ENCODE measurements at regions not wholly inside any gene's neighbourhood (a gene's known extent, or its start where the extent isn't known, plus 50 kb on each side); places are given as distances from the start of the nearest gene placed in this dataset.

DNA sequence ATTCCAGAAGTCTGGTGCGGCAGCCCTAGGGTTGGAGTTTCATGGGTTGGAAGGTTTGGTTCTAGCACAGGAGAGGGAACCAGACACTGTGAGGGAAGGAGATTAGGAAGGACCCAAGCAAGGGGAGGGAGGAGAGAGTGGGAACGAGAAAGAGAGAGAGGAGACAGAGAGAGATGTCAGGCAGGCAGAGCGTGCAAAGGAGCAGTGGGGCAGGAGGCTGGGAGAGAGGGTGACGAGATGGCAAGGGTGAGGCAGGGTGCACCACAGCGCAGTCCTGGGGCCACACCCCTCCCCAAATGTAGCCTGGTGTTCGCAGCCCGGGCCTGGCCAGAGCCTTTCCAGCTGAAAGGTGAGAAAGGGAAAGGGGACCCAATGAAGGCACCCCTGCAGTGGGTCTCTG is 162.9 kb upstream of the TLE3 start:
- DNase-seq (no peak), ATAC-seq (ENCODE audit: low FRiP score) (no peak)
- WGBS, 2 donors, result 91 to 98% methylated on average over 7 of the region's 7 CpGs
- Histone ChIP-seq H3K36me3 (ENCODE audit: control insufficient read depth in 1 of 2, insufficient read depth in 2 of 2, low read length in 1 of 2) (no peaks in the 10 kb centered on the region), H3K27ac (ENCODE audit: low read depth in 1 of 2, low read length in 2 of 2) (no peak overlapping the region), H3K9me3 (ENCODE audit: control insufficient read depth, low read length) (no peaks in the 10 kb centered on the region), H3K27me3 (ENCODE audit: control insufficient read depth in 1 of 2, insufficient read depth in 2 of 2, low read length in 1 of 2) (no peaks in the 10 kb centered on the region), H3K4me3 (ENCODE audit: low read length in 2 of 2) (no peak overlapping the region), H3K4me1 (ENCODE audit: control insufficient read depth in 1 of 2, insufficient read depth in 2 of 2, low read length in 2 of 2) (no peaks in the 10 kb centered on the region)
- intact Hi-C loops (cut with DNase I), result no loop called here

DNA sequence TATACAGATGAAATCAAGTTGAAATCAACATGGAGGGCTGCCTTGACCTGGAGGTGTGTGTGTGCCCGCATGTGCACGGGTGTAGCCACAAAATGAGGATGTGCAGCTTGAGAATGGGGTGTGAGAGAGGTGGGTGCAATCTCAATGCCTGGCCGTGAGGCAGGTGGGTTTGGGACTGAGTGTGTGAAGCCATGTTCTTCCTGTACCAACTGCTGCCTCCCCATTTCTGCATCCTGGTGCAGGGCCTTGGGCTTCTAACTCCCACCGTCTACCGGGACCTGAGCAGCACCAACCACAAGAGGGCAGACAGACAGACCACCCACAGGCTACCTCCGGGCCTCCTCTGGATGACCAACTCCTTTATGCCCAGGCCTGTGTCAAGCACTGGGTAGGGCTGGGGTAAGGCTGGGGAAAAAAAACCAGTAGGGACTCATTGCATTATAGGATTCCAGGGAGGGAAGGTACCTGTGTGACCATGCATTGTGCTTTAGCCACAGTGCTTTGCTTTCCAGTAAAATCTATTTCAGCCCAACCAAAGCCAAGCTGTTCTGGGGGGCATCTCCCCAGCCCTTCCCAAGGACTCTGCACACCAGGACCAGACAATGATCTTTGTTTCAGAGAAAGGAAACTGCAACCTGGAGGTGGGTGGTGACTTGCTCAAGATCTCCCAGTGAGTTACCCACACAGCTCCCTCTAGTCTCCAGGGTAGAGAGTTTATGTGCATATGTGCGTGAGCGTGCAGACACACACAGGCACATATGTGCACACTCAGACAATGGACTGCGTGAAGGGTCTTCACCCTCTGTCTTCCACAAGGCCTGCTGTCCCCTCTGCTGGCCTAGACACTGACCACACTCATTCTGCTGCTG is 162.2 kb upstream of the TLE3 start:
- intact Hi-C loops (cut with DNase I), result no loop called here
- DNase-seq (peak in 1 of 2 donors; percentile 5), ATAC-seq (ENCODE audit: low FRiP score) (no peak)
- no peaks in the 10 kb centered on the region for H3K9me3 ChIP-seq (ENCODE audit: control insufficient read depth, low read length)
- H3K27me3 ChIP-seq (ENCODE audit: control insufficient read depth in 1 of 2, insufficient read depth in 2 of 2, low read length in 1 of 2), result no peaks in the 10 kb centered on the region
- WGBS, 2 donors, result 91 to 95% methylated on average over 9 of the region's 9 CpGs
- H3K4me1 ChIP-seq (ENCODE audit: control insufficient read depth in 1 of 2, insufficient read depth in 2 of 2, low read length in 2 of 2), result no peaks in the 10 kb centered on the region
- H3K36me3 ChIP-seq (ENCODE audit: control insufficient read depth in 1 of 2, insufficient read depth in 2 of 2, low read length in 1 of 2), result no peaks in the 10 kb centered on the region
- H3K4me3 ChIP-seq (ENCODE audit: low read length in 2 of 2), result no peak overlapping the region
- H3K27ac ChIP-seq (ENCODE audit: low read depth in 1 of 2, low read length in 2 of 2), result no peak overlapping the region

DNA sequence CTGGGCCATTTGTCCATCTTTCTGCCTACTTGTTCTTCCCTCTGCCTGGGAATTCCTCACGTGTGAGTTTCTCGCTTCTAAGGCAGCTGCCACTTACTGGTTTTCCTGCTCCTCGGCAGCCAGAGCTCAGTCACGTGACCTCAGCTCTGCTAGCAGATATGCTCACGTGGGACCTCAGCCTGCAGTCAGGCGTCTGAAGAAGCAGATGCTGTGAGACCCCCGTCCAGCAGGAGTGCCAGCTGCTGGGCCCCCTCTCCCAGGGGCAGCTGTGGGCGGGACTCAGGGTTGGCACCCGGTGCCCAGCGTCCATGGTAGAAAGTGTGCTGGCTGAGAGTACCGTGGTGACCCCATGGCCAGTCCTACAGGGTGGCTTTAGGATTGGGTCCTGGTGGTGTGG is 161.3 kb upstream of the TLE3 start:
- H3K36me3 ChIP-seq (ENCODE audit: control insufficient read depth in 1 of 2, insufficient read depth in 2 of 2, low read length in 1 of 2), result no peaks in the 10 kb centered on the region
- WGBS, 2 donors, result 13 to 18% methylated on average over 11 of the region's 11 CpGs
- DNase-seq (peak; percentile 86 to 87), ATAC-seq (ENCODE audit: low FRiP score) (peak; percentile 58)
- H3K4me1 ChIP-seq (ENCODE audit: control insufficient read depth in 1 of 2, insufficient read depth in 2 of 2, low read length in 2 of 2), result no peaks in the 10 kb centered on the region
- H3K27ac ChIP-seq (ENCODE audit: low read depth in 1 of 2, low read length in 2 of 2), result no peak overlapping the region
- H3K9me3 ChIP-seq (ENCODE audit: control insufficient read depth, low read length), result no peaks in the 10 kb centered on the region
- H3K27me3 ChIP-seq (ENCODE audit: control insufficient read depth in 1 of 2, insufficient read depth in 2 of 2, low read length in 1 of 2), result no peaks in the 10 kb centered on the region
- no peak overlapping the region for H3K4me3 ChIP-seq (ENCODE audit: low read length in 2 of 2)
- intact Hi-C loops (cut with DNase I), result no loop called here

GRCh38 chr15:70258369-70259027 is 160.8 kb upstream of the TLE3 start:
- H3K4me3 ChIP-seq (ENCODE audit: low read length in 2 of 2), result no peak overlapping the region
- no peaks in the 10 kb centered on the region for H3K9me3 ChIP-seq (ENCODE audit: control insufficient read depth, low read length)
- H3K4me1 ChIP-seq (ENCODE audit: control insufficient read depth in 1 of 2, insufficient read depth in 2 of 2, low read length in 2 of 2), result no peaks in the 10 kb centered on the region
- peak; percentile 9 for ATAC-seq (ENCODE audit: low FRiP score)
- DNase-seq, result peak in 1 of 2 donors; percentile 73
- H3K27ac ChIP-seq (ENCODE audit: low read depth in 1 of 2, low read length in 2 of 2), result no peak overlapping the region
- WGBS, 2 donors, result 48% methylated on average over 17 of the region's 17 CpGs
- intact Hi-C loops (cut with DNase I), result no loop called here
- H3K36me3 ChIP-seq (ENCODE audit: control insufficient read depth in 1 of 2, insufficient read depth in 2 of 2, low read length in 1 of 2), result no peaks in the 10 kb centered on the region
- H3K27me3 ChIP-seq (ENCODE audit: control insufficient read depth in 1 of 2, insufficient read depth in 2 of 2, low read length in 1 of 2), result no peaks in the 10 kb centered on the region

DNA sequence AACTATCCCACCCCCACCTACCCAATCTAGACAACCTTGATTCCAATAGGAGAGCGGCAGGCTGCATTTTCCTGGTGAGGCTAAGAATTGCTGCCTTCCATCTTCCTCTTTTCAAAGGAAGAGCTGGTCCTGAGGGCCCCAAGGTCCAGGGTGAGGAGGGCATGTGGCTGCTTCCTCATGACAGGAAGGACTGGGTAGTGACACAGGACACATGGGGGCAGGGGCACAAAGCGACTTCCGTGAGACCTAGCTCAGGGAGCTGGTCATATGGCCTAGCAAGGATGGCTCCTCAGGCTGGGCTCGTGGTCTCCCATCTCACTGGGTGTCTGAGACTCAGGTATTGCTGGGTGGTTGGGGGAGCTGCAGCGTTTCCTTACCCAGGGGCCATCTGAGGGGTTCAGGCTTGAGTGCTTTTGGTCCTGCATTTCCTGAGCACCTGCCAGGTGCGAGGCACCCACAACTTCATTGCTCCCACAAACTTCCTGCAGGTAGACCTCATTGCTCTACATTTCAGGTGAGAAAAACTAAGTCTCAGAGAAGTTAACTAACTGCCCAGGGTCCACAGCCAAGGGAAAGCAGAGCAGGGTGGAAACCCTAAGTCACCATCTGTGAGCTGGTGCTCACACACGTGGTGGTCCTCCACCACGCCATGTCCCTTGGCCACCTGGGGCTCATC is 160.0 kb upstream of the TLE3 start:
- Histone ChIP-seq H3K27ac (ENCODE audit: low read depth in 1 of 2, low read length in 2 of 2) (no peak overlapping the region), H3K4me3 (ENCODE audit: low read length in 2 of 2) (no peak overlapping the region), H3K9me3 (ENCODE audit: control insufficient read depth, low read length) (no peaks in the 10 kb centered on the region), H3K27me3 (ENCODE audit: control insufficient read depth in 1 of 2, insufficient read depth in 2 of 2, low read length in 1 of 2) (no peaks in the 10 kb centered on the region), H3K36me3 (ENCODE audit: control insufficient read depth in 1 of 2, insufficient read depth in 2 of 2, low read length in 1 of 2) (no peaks in the 10 kb centered on the region), H3K4me1 (ENCODE audit: control insufficient read depth in 1 of 2, insufficient read depth in 2 of 2, low read length in 2 of 2) (no peaks in the 10 kb centered on the region)
- intact Hi-C loops (cut with DNase I), result no loop called here
- ATAC-seq (ENCODE audit: low FRiP score), result no peak
- DNase-seq, result peak in 1 of 2 donors; percentile 84
- WGBS, 2 donors, result 94 to 98% methylated on average over 8 of the region's 8 CpGs

- no peaks in the 10 kb centered on the region for H3K9me3 ChIP-seq (ENCODE audit: control insufficient read depth, low read length)
- peak; percentile 2 to 9 for DNase-seq
- no peaks in the 10 kb centered on the region for H3K36me3 ChIP-seq (ENCODE audit: control insufficient read depth in 1 of 2, insufficient read depth in 2 of 2, low read length in 1 of 2)
- no peak overlapping the region for H3K27ac ChIP-seq (ENCODE audit: low read depth in 1 of 2, low read length in 2 of 2)
- no peaks in the 10 kb centered on the region for H3K27me3 ChIP-seq (ENCODE audit: control insufficient read depth in 1 of 2, insufficient read depth in 2 of 2, low read length in 1 of 2)
- 88 to 89% methylated on average over 4 of the region's 4 CpGs for WGBS, 2 donors
- no peak overlapping the region for H3K4me3 ChIP-seq (ENCODE audit: low read length in 2 of 2)
- intact Hi-C loops (cut with DNase I), result no loop called here
- H3K4me1 ChIP-seq (ENCODE audit: control insufficient read depth in 1 of 2, insufficient read depth in 2 of 2, low read length in 2 of 2), result no peaks in the 10 kb centered on the region
- no peak for ATAC-seq (ENCODE audit: low FRiP score)
Observed at GRCh38 chr15:70257047-70257446, 159.3 kb upstream of the TLE3 start.

DNA sequence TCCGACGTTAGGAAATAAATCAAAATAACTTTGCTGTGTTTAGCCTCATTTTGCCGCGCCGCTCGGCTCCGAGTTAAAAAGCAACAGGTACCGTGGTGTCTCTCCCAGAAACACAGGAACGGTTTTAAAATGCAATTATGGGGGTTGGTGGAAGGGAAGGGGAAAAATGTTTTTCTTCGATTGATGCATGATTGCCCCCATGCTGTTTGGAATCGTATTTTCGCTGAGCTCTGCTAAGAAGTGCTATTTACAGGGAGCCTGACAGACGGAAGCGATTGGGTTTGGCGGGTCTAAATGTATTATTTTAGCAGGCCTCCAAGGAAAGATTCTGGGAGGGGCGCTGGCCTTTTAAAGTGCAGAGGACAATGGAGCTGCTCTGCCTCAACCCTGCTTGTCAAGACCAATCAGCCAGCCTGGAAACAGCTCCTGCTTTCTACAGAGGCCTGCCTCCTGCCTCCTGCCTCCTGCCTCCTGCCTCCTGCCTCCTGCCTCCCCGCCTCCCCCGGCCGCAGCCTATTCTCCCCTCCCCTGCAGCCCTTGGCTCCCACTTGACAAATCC is 156.7 kb upstream of the TLE3 start:
- peak in 1 of 2 donors; percentile 67 for DNase-seq
- H3K4me1 ChIP-seq (ENCODE audit: control insufficient read depth in 1 of 2, insufficient read depth in 2 of 2, low read length in 2 of 2), result no peaks in the 10 kb centered on the region
- no peak overlapping the region for H3K27ac ChIP-seq (ENCODE audit: low read depth in 1 of 2, low read length in 2 of 2)
- H3K36me3 ChIP-seq (ENCODE audit: control insufficient read depth in 1 of 2, insufficient read depth in 2 of 2, low read length in 1 of 2), result no peaks in the 10 kb centered on the region
- no peaks in the 10 kb centered on the region for H3K9me3 ChIP-seq (ENCODE audit: control insufficient read depth, low read length)
- H3K27me3 ChIP-seq (ENCODE audit: control insufficient read depth in 1 of 2, insufficient read depth in 2 of 2, low read length in 1 of 2), result no peaks in the 10 kb centered on the region
- intact Hi-C loops (cut with DNase I), result no loop called here
- WGBS, 2 donors, result 71 to 79% methylated on average over 19 of the region's 19 CpGs
- ATAC-seq (ENCODE audit: low FRiP score), result no peak
- H3K4me3 ChIP-seq (ENCODE audit: low read length in 2 of 2), result no peak overlapping the region

DNA sequence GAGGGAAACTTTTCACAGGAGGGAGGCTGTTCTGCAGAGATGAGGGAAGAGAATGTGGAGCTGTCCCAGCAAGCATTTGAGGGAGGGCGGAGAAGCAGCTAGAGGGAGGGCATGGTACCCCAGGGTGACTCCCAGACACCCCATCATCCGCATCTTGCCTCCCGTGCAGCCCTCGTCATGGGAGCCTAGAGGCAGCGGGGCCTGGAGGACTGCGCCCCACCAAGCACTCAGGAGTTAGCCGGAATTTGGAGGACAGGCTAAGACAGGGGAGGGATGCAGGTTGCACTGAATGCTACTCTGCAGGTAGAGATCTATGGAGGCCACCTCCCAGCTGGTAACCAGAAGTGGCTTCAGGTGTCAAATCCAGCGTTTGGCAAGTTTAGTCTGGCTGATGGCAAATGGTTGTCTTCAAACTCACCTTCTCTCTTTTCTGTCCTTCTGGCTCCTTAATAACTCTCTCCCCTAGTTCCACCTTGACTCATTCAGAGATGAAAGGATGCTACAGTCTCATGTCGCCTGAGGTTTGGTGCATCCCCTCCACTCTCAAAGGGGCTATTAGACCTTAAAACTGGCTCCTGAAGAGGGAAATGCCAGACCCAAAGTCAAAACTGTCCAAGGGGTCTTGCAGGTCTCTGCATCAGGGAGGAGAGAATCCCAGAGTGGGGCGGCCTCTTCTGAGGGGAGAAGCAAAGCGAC is 155.9 kb upstream of the TLE3 start:
- Histone ChIP-seq H3K27me3 (ENCODE audit: control insufficient read depth in 1 of 2, insufficient read depth in 2 of 2, low read length in 1 of 2) (no peaks in the 10 kb centered on the region), H3K4me3 (ENCODE audit: low read length in 2 of 2) (no peak overlapping the region), H3K27ac (ENCODE audit: low read depth in 1 of 2, low read length in 2 of 2) (no peak overlapping the region), H3K4me1 (ENCODE audit: control insufficient read depth in 1 of 2, insufficient read depth in 2 of 2, low read length in 2 of 2) (no peaks in the 10 kb centered on the region), H3K36me3 (ENCODE audit: control insufficient read depth in 1 of 2, insufficient read depth in 2 of 2, low read length in 1 of 2) (no peaks in the 10 kb centered on the region), H3K9me3 (ENCODE audit: control insufficient read depth, low read length) (no peaks in the 10 kb centered on the region)
- ATAC-seq (ENCODE audit: low FRiP score), result no peak
- intact Hi-C loops (cut with DNase I), result no loop called here
- WGBS, 2 donors, result 95 to 96% methylated on average over 11 of the region's 11 CpGs
- DNase-seq, result peak in 1 of 2 donors; percentile 58

Measured in aorta (tissue), 5 donors.